Esophagus squamous epithelium (tissue), 5 donors: ENCODE measurements at regions not wholly inside any gene's neighbourhood (a gene's known extent, or its start where the extent isn't known, plus 50 kb on each side); places are given as distances from the start of the nearest gene placed in this dataset.

Experiments
- DNase-seq: peaks from one replicate; lab custom pipeline; 2025; lab: John Stamatoyannopoulos, UW
- H3K27ac ChIP-seq, 4 donors: fragments of 200-600 bp; sonication (generic); one replicate each; pipeline ENCODE4 v1.5.1; 2016 to 2019; ENCODE audit warnings: mild to moderate bottlenecking in 1 of 4
- H3K27me3 ChIP-seq, 4 donors: fragments of 200-600 bp; sonication (generic); 1 replicate in 3 of 4; 2 replicates in 1 of 4; pipeline versions ENCODE4 v1.5.1 to v1.6.0; 2017 to 2021; ENCODE audit warnings: antibody characterized with exemption in 1 of 4
- H3K36me3 ChIP-seq, 3 donors: fragments of 200-600 bp; sonication (generic); one replicate each; pipeline ENCODE4 v1.5.1; 2016 to 2019
- H3K4me1 ChIP-seq, 3 donors: fragments of 200-600 bp; sonication (generic); one replicate each; pipeline ENCODE4 v1.5.1; 2017 to 2019
- H3K4me3 ChIP-seq, 4 donors: fragments of 200-600 bp; sonication (generic); 1 replicate in 3 of 4; 2 replicates in 1 of 4; pipeline ENCODE4 v1.5.1; 2016 to 2019; ENCODE audit warnings: mild to moderate bottlenecking in 2 of 4, moderate library complexity in 1 of 4
- H3K9me3 ChIP-seq, 3 donors: fragments of 200-600 bp; sonication (generic); one replicate each; pipeline ENCODE4 v1.5.1; 2016 to 2019
- CTCF ChIP-seq, 6 experiments: fragments of 450-650 bp in 4 of 6; fragments of 200-600 bp in 2 of 6; sonication (generic) in 2 of 6; IDR thresholded peaks; one replicate each; pipeline ENCODE4 v1.5.1; 2016 to 2019; ENCODE audit warnings: antibody characterized with exemption in 6 of 6, mild to moderate bottlenecking in 4 of 6, moderate library complexity in 4 of 6
- POLR2A ChIP-seq, 4 donors: fragments of 450-650 bp; IDR thresholded peaks; one replicate each; pipeline ENCODE4 v1.6.1; 2017; ENCODE audit warnings: antibody characterized with exemption in 4 of 4, mild to moderate bottlenecking in 4 of 4, moderate library complexity in 3 of 4
- WGBS, 2 donors: methylation state at CpG; one replicate each; pipeline ENCODE4 v1.1.5; 2018; 5-methylcytosine and 5-hydroxymethylcytosine counted together
- intact Hi-C: fragments of 100-400 bp; cut with DNase I; formaldehyde crosslinking; loops from one replicate; pipeline ENCODE4 v1.15.0; 2022
- donor health status: DM: yes; HTN: yes; CAD: no.

- Histone ChIP-seq H3K4me3 (no peak overlapping the region), H3K9me3 (no peaks in the 10 kb centered on the region), H3K27ac (no peak overlapping the region), H3K27me3 (peaks cover 0 to 31% (median 0%) of the 10 kb centered on the region in 4 donors), H3K36me3 (no peaks in the 10 kb centered on the region), H3K4me1 (no peaks in the 10 kb centered on the region)
- intact Hi-C loops: no loop called here
- 54 to 67% methylated on average over 5 to 6 of the region's 6 CpGs for WGBS, 2 donors
- TF ChIP-seq POLR2A (IDR thresholded peaks at IDR 0.05) (no peak), CTCF (IDR thresholded peaks at IDR 0.05) (no peak)
- no peak for DNase-seq
Observed at GRCh38 chr3:10599017-10599416, 93.6 kb upstream of the ATP2B2 start.

GRCh38 chr3:10599444-10599843, 94.1 kb upstream of the ATP2B2 start:
- TF ChIP-seq CTCF (IDR thresholded peaks at IDR 0.05) (no peak), POLR2A (IDR thresholded peaks at IDR 0.05) (no peak)
- H3K4me1 ChIP-seq: no peaks in the 10 kb centered on the region
- DNase-seq: no peak
- 46 to 62% methylated on average over 4 to 8 of the region's 9 CpGs for WGBS, 2 donors
- no peak overlapping the region for H3K4me3 ChIP-seq
- H3K27me3 ChIP-seq: peaks cover 0 to 32% (median 0%) of the 10 kb centered on the region in 4 donors
- no peak overlapping the region for H3K27ac ChIP-seq
- intact Hi-C loops: no loop called here
- H3K36me3 ChIP-seq: no peaks in the 10 kb centered on the region
- no peaks in the 10 kb centered on the region for H3K9me3 ChIP-seq

- TF ChIP-seq POLR2A (IDR thresholded peaks at IDR 0.05) (no peak), CTCF (IDR thresholded peaks at IDR 0.05) (no peak)
- WGBS, 2 donors: 35% methylated on average over 2 of the region's 8 CpGs; no CpG with 5 or more reads in 1 of the 2 donors
- Histone ChIP-seq H3K4me3 (no peak overlapping the region), H3K36me3 (no peaks in the 10 kb centered on the region), H3K27me3 (peaks cover 0 to 32% (median 0%) of the 10 kb centered on the region in 4 donors), H3K4me1 (no peaks in the 10 kb centered on the region), H3K9me3 (no peaks in the 10 kb centered on the region), H3K27ac (no peak overlapping the region)
- no peak for DNase-seq
- intact Hi-C loops: no loop called here
Observed at GRCh38 chr3:10600296-10600714, 94.9 kb upstream of the ATP2B2 start.

- Histone ChIP-seq H3K36me3 (no peaks in the 10 kb centered on the region), H3K9me3 (no peaks in the 10 kb centered on the region), H3K4me1 (no peaks in the 10 kb centered on the region), H3K4me3 (no peak overlapping the region), H3K27ac (no peak overlapping the region), H3K27me3 (peaks cover 0 to 32% (median 0%) of the 10 kb centered on the region in 4 donors)
- intact Hi-C loops: no loop called here
- 63 to 65% methylated on average over 2 to 4 of the region's 5 CpGs for WGBS, 2 donors
- no peak for DNase-seq
- no peak for TF ChIP-seq CTCF (IDR thresholded peaks at IDR 0.05)
- TF ChIP-seq POLR2A (IDR thresholded peaks at IDR 0.05): no peak
Observed at GRCh38 chr3:10600726-10601125, 95.3 kb upstream of the ATP2B2 start.

GRCh38 chr3:10601151-10601856, 95.9 kb upstream of the ATP2B2 start:
- Histone ChIP-seq H3K4me3 (no peak overlapping the region), H3K4me1 (no peaks in the 10 kb centered on the region), H3K27ac (no peak overlapping the region), H3K36me3 (no peaks in the 10 kb centered on the region), H3K9me3 (no peaks in the 10 kb centered on the region), H3K27me3 (peaks cover 0 to 36% (median 0%) of the 10 kb centered on the region in 4 donors)
- TF ChIP-seq POLR2A (IDR thresholded peaks at IDR 0.05): no peak
- no peak for TF ChIP-seq CTCF (IDR thresholded peaks at IDR 0.05)
- intact Hi-C loops: no loop called here
- 55 to 59% methylated on average over 3 of the region's 6 CpGs for WGBS, 2 donors
- no peak for DNase-seq
